HepG2 (cell line): ENCODE measurements at regions not wholly inside any gene's neighbourhood (a gene's known extent, or its start where the extent isn't known, plus 50 kb on each side); places are given as distances from the start of the nearest gene placed in this dataset.
"Not testable (repeated sequence)": the region's sequence is repeated elsewhere in the genome, so short reads cannot be mapped to it uniquely, and the experiment has no call there.

Experiments used
- BRF2 ChIP-seq: sonication (generic); formaldehyde crosslinking; IDR thresholded peaks from 2 replicates; pipeline ENCODE4 v1.8.1; 2022; ENCODE audit warnings: mild to moderate bottlenecking, missing genetic modification reagents
- NFIC ChIP-seq: IDR thresholded peaks from 2 replicates; pipeline ENCODE4 v1.6.1; 2012; ENCODE audit warnings: mild to moderate bottlenecking, low read length, inconsistent platforms
- POLR2AphosphoS2 ChIP-seq: IDR thresholded peaks from 2 replicates; pipeline ENCODE4 v1.6.1; 2011; ENCODE audit warnings: low read depth, low read length, improper control_type of control experiment
- ZNF263 ChIP-seq: sonication (generic); formaldehyde crosslinking; IDR thresholded peaks from 2 replicates; pipeline ENCODE4 v1.4.0; 2020; ENCODE audit warnings: missing genetic modification reagents
- TF ChIP-seq, protein P1 (sequence below): sonication (generic); formaldehyde crosslinking; IDR thresholded peaks from 2 replicates; pipeline ENCODE4 v1.9.0; 2021; ENCODE audit warnings: missing genetic modification reagents, borderline replicate concordance

DNA sequence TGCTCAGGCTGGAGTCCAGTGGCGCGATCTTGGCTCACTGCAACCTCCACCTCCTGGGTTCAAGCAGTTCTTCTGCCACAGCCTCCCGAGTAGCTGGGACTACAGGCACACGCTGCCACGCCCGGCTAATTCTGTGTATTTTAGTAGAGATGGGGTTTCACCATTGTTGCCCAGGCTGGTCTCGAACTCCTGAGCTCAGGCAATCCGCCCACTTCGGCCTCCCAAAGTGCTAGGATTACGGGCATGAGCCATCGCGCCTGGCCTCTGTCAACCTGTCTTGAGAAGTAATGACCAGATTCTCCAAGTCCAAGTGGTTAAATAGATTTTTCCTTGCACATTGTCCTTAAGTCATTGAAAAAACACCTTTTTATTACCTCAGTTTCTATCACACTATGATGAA, 283.7 kb downstream of the KCNJ2 start:
- TF ChIP-seq POLR2AphosphoS2; NFIC; BRF2 (CRISPR knock-in tag); ZNF263 (CRISPR knock-in tag): not testable (repeated sequence)
- TF ChIP-seq, protein P1, sequence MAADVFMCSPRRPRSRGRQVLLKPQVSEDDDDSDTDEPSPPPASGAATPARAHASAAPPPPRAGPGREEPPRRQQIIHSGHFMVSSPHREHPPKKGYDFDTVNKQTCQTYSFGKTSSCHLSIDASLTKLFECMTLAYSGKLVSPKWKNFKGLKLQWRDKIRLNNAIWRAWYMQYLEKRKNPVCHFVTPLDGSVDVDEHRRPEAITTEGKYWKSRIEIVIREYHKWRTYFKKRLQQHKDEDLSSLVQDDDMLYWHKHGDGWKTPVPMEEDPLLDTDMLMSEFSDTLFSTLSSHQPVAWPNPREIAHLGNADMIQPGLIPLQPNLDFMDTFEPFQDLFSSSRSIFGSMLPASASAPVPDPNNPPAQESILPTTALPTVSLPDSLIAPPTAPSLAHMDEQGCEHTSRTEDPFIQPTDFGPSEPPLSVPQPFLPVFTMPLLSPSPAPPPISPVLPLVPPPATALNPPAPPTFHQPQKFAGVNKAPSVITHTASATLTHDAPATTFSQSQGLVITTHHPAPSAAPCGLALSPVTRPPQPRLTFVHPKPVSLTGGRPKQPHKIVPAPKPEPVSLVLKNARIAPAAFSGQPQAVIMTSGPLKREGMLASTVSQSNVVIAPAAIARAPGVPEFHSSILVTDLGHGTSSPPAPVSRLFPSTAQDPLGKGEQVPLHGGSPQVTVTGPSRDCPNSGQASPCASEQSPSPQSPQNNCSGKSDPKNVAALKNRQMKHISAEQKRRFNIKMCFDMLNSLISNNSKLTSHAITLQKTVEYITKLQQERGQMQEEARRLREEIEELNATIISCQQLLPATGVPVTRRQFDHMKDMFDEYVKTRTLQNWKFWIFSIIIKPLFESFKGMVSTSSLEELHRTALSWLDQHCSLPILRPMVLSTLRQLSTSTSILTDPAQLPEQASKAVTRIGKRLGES (CRISPR knock-in tag), result not testable (repeated sequence)
